HPDE6-E6E7 (cell line): ENCODE measurements at regions not wholly inside any gene's neighbourhood (a gene's known extent, or its start where the extent isn't known, plus 50 kb on each side); places are given as distances from the start of the nearest gene placed in this dataset.
A peak's percentile ranks its signal among the peaks of the same experiment; 100 is the strongest.

Source experiments
- DNase-seq: peaks from one replicate; pipeline ENCODE4 v3.0.0; 2011; ENCODE audit warnings: missing footprints; ENCODE audit errors: extremely low spot score

DNA sequence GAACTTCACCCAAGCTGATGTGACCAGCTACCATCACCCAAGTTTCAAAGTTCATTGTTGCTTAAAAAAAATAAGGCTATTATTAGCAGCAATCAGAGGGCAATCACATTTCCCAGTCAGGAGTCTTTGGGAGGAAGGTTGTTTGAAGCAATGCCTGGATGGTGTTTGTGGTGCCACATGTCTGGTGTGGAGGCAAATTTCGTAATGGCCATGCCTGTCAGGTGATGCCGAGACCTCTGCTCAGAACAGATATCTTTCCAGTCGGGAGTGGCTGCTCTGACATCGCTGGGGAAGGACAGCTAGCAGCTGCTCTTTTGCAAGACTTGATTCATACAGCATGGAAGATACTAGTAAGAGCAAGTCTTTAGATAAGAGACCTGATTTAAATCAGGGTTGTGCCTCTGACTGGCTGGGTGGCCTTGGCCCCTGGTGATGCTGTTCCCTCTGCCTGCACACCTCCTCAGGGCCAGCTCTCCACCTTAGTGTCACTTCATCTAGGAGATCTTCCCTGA lies 187.8 kb upstream of the JUN start:
- no peak for DNase-seq

DNA sequence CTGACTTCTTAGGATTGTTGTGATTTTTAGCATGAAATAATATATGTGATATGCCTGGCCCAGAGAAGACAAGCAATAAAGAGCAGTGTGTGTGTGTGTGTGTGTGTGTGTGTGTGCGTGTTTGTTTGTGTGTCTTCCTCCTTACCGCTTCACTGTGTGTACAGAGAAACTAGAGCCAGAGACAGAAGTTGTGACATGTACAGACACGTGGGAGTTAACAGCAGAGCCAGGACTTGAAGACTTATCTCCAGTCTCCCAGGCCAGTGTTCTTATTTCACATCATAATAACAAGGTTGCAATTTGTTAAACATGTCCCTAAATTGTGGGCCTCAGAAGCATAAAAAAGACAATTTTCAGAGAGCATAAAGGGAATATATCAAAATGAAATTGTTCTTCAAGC lies 192.0 kb upstream of the JUN start:
- DNase-seq, result peak; percentile 47

GRCh38 chr1:58976294-58976693 lies 192.4 kb upstream of the JUN start:
- DNase-seq, result no peak

DNA sequence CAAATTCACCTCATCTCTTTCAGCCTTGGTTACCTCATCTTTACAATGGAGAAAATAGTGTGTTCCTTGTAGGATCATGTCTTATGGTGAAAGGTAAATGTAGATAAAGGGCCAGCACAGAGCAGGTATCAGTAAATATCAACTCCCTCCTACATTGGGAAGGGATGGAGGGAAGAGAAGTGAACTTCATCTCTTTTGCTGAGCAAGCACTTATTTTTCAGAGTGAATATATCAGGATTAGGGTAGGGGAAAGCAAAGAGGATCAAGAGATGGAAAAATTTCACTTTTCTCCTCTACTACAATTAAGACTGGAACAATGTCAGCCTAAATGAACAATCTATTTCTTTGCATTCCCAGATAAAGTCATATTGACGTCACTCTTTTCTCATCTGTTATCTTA lies 193.8 kb upstream of the JUN start:
- no peak for DNase-seq

GRCh38 chr1:58978096-58978495 lies 194.2 kb upstream of the JUN start:
- DNase-seq, result no peak

GRCh38 chr1:58979086-58979485 lies 195.2 kb upstream of the JUN start:
- DNase-seq, result no peak

DNA sequence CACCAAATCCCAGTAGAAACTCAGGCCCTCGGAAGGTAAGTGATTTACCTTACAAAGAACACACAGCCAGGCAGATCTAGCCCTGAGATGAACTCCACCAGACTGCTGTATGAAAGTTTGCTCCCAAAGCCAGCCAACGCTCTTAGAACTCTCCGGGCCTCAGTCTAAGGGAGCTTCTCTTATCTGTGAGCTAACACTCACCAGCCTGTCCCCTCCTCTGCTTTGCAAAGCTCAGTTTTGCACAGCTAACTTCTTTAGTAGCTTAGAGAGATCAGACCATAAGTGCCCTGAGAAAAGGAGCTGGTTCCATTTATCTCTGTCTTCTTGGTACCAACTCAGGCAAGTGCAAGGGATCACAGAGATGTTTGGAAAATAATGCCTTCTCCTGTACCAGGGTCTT lies 195.8 kb upstream of the JUN start:
- no peak for DNase-seq

GRCh38 chr1:58981392-58981791 lies 197.5 kb upstream of the JUN start:
- DNase-seq, result no peak

DNA sequence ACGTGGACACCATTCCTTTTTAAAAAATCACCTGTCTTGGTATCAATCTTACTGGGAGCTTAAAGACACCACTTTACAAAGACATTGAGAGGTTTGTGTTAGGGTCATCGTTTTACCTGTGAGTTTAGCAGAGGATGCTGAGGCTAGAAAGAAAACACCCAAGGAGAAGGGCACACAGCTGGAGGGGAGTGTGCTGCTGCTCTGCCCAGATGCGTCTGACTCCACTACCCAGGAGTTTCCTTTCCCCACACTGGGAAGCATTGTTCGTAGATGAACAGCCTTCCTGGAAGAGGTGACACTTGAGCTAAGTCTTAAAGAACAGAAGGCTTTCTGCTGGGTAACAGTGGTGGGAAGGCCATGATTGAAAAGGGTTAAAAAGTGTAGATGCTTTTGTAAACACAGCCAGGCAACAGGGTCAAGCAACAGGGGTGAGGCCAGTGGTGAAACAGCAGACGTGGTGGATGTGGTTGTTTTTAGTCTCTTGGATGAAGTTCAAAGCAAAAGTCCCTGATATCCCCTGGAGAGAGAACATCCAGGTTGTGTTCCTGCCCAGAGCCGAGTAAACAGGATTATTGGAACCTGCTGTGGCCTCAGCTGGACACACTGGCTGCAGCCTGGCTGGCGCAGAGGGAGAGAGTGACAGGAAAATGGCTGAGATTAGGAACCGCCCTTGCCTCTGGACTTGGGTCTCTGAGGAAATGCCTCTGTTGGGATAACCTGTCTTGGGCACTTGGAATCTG lies 198.6 kb upstream of the JUN start:
- no peak for DNase-seq

DNA sequence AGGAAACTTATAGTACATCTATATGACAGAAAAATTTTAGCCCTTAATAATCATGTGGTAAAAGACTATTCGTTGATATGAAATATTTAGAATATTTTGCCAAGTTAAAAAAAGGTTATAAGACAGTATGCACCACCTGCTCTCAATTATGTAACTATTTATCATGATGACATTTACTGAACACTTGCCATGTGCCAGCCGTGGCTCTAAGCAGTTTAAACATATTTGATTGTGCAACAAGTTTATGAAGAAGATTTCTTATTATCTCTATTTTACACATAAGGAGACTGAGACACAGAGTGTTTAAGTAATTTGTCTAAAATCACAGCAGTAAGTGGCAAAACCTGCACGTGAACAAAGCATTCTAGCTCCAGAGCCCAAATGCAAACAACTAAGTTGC lies 199.3 kb upstream of the JUN start:
- DNase-seq, result no peak

- no peak for DNase-seq
Observed at GRCh38 chr1:58983633-58984245, 199.9 kb upstream of the JUN start.

GRCh38 chr1:58986996-58987767 lies 203.3 kb upstream of the JUN start:
- DNase-seq, result no peak

GRCh38 chr1:58988752-58989151 lies 204.9 kb upstream of the JUN start:
- DNase-seq, result no peak

DNA sequence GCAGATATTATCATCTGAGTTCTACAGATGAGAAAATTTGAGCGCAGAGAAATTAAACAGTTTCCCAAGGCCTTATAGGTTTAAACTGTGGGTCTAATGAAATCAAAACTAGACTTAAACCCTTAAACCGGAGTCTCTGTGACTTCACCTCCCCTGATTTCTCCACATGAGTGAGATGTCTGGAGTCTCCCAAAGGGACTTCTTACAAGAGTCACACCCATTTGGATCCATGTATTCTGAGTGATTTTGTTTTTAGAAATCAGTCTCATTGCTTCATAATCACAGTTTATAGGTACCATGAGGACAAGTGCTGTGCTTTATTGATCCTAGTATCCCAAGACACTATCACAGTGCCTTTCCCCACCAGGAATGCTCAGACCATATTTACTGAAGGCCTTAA lies 206.0 kb upstream of the JUN start:
- DNase-seq, result no peak

- no peak for DNase-seq
Observed at GRCh38 chr1:58991305-58991704, 207.5 kb upstream of the JUN start.

GRCh38 chr1:58992643-58993042 lies 208.8 kb upstream of the JUN start:
- DNase-seq, result no peak

DNA sequence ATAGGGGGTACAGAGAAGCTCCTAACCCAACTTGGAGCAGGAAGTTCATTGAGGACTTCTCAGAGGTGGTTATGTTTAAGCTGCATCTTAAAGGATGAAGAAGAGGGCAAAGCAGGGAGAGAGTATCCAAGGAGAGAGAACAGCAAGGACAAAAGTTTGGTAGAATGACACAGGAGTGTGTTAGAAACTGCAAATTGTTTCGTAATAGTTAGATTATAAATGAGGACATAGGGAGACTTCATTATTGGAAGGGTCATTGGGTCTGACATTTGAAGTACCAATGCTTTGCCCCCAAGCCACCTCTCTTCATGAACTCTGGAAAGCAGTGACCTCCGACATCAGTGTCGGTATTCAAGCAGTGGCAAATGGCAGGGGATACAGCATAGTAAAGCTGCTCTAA lies 209.6 kb upstream of the JUN start:
- no peak for DNase-seq

GRCh38 chr1:58994664-58995063 lies 210.8 kb upstream of the JUN start:
- no peak for DNase-seq

- no peak for DNase-seq
Observed at GRCh38 chr1:58996341-58997059, 212.7 kb upstream of the JUN start.

- no peak for DNase-seq
Observed at GRCh38 chr1:58997060-58997411, 213.2 kb upstream of the JUN start.

- DNase-seq, result no peak
Observed at GRCh38 chr1:58997637-58998036, 213.8 kb upstream of the JUN start.

- no peak for DNase-seq
Observed at GRCh38 chr1:58999676-59000075, 215.8 kb upstream of the JUN start.
